HG03196 (cell line): ENCODE measurements at regions not wholly inside any gene's neighbourhood (a gene's known extent, or its start where the extent isn't known, plus 50 kb on each side); places are given as distances from the start of the nearest gene placed in this dataset.

Experiments
- ATAC-seq: cut with Tn5 transposase; IDR thresholded peaks from one replicate; pipeline ENCODE4 v1.9.1; 2021; ENCODE audit not compliant: unreplicated experiment

DNA sequence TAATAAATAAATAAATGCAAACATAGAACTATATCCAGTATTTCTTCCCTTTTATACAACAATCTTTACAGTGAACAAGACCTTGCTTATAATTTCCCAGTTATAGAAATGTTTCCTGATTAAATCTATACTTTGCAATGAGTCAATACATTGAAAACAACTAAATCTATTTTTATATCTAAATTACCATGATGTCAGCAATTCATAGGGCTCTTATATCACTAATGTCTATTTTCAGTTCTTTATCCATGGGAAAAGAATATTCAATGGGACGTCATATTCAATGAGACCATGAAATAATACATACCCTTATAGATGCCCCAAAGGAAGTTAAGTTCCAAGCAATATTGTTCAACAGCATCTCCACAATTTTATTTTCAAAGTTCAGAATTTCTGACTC, 359.9 kb downstream of the CASP12 start:
- no peak for ATAC-seq

GRCh38 chr11:104534278-104534677, 364.0 kb downstream of the CASP12 start:
- ATAC-seq: no peak

DNA sequence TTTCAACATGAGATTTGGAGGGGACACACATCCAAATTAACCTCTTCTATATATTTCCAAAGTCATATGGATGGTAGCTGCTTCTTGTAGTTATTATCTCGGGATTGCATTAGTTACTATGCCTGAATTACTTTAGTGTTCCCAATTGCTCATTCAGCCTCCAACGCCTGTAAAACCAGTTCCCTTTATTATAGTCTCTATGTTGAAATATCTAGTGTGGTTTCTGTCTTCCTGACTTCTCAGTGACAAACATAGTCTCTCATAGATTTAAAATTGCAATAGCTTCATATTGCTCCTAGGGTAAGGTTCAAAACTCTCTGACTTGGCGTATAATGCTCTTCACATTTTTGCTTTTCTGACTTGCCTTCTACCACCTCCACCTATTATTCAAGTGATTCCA, 366.4 kb downstream of the CASP12 start:
- ATAC-seq: no peak

DNA sequence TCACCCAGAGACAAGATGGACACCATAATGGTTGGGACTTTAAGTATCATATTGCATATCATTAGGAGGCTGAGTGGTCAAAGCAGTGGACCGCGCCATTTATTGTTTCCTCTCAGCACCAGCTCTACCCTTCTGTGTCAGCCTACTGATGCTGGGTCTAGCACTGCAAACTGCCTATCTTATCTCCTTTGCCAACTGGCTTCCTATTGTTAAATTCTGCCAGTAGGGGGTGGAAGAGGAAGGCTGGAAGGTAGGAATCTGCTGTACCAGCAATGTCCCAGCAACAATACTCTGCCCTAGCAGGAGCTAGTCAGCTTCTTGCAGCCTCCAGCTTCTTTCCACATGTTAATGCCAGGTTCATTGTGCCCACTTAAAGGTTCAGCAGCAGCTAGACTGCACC, 367.1 kb upstream of the PDGFD start:
- no peak for ATAC-seq

GRCh38 chr11:104529906-104530305, 366.0 kb upstream of the PDGFD start:
- no peak for ATAC-seq

DNA sequence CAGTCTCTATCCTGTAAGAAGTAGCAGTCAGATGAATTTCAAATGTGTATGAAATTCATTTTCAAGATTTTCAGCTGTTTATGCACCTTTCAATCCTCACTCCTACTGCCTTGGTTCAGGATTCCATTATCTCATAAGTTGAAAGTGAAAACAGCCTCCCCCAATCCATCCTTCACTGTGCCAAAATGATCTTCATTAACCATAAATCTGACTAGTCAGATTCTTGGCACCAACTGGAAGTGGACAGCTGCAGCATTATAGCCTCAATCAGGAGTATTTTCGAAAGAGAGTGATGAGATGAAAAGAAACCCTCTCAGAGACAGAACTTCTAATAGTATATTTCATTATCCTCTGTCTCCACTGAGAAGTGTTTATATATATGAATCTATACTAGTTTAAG, 365.3 kb upstream of the PDGFD start:
- ATAC-seq: no peak

GRCh38 chr11:104526006-104526405, 362.1 kb upstream of the PDGFD start:
- no peak for ATAC-seq

GRCh38 chr11:104525416-104525815, 361.5 kb upstream of the PDGFD start:
- ATAC-seq: no peak

DNA sequence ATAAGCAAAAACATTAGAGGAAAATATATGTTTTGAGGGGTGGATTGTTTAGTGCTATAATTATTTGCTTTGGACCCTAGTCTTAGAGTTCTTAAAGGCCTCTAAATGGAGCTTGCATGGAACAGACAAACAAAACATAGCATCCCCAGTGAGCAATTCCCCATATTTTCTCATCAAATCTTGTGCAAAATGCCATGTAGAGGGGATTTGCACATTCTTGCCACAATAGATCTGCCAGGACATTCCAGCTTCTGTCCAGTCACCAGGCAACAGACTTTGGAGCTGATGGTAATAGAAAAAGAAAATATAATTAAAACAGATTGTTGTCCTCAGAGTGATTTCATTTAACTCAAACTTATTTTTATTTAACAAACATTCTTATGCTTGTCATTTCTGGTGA, 360.3 kb upstream of the PDGFD start:
- ATAC-seq: no peak

GRCh38 chr11:104523611-104524010, 359.7 kb upstream of the PDGFD start:
- no peak for ATAC-seq

DNA sequence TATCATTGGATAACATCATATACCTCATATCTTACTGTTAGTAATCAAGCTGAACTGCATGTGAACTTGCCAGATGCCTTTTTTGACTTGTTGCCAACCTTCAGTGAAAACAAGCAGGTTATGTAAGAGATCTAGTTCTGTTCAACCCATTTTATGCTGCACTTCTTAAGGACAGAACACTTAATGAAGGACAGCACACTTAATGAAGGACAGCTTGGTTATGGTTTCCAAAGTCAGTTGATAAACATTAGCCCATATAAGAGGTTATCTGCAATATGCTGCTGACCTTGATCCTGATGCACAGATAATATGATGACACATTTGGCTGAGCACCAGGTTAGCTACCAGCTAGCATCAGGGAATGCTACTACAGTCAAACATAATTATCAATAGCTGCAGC, 358.7 kb upstream of the PDGFD start:
- ATAC-seq: no peak

- no peak for ATAC-seq
Observed at GRCh38 chr11:104522123-104522522, 358.2 kb upstream of the PDGFD start.

GRCh38 chr11:104510169-104510568, 346.2 kb upstream of the PDGFD start:
- no peak for ATAC-seq

GRCh38 chr11:104490182-104490581, 326.2 kb upstream of the PDGFD start:
- no peak for ATAC-seq

DNA sequence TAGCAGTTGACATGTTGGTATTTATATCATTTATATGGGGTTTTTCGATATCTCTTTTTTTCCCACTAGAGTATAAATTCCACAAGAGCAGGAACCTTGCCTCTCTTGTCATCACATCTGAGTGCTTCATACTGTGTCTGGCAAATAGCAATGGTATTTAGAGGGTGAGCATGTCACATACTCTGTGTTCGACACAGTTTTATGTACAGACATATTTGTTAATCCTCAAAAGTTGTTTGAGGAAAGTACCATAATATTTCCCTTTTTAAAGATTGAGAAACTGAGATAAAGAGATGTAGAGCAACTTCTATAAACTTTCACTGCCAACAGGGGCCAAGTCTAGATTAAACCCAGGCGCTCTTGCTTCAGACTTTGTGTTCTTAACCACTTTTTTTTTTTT, 324.6 kb upstream of the PDGFD start:
- no peak for ATAC-seq

GRCh38 chr11:104487046-104487806, 323.3 kb upstream of the PDGFD start:
- no peak for ATAC-seq

- no peak for ATAC-seq
Observed at GRCh38 chr11:104484804-104485554, 321.0 kb upstream of the PDGFD start.

- ATAC-seq: no peak
Observed at GRCh38 chr11:104476898-104477297, 313.0 kb upstream of the PDGFD start.

- ATAC-seq: no peak
Observed at GRCh38 chr11:104476454-104476853, 312.5 kb upstream of the PDGFD start.

GRCh38 chr11:104467404-104467803, 303.5 kb upstream of the PDGFD start:
- ATAC-seq: no peak

- no peak for ATAC-seq
Observed at GRCh38 chr11:104465321-104465720, 301.4 kb upstream of the PDGFD start.

DNA sequence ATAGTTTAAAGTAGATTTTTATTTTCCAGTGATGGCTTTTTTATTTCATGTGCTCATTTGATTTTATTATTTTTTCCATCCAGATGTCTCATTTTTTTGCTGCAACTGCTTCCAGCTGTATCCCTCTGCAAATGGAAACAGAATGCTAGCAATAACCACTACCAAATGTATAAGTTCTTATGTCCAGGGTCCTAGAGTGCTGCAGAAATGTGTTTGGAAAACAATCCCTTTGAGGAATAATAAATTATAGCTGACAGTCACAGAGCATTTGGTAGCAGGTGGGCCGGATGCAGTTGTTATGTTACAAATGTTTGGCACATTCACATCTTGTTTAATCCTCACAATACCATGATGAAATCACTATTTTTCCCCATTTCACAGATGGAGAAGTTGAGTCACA, 300.7 kb upstream of the PDGFD start:
- no peak for ATAC-seq

DNA sequence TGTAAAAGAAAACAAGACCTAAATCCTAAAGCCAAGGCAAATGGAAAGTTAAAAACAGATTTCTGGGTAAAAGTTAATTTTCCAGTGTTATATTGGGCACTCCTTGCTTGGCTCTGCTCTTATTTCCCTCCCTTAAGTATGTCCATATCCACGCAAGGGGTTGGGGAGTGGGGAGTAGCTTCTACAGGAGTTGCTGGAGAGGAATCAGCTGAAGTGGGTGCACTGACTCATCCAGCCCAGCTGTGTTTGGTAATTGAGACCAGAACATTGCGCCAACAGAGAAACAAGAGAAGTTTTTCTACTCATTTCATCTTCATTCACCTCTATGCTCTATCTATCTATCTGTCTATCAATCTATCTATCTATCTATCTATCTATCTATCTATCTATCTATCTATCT, 298.4 kb upstream of the PDGFD start:
- no peak for ATAC-seq
